ENCODE measurements at regions not wholly inside any gene's neighbourhood (a gene's known extent, or its start where the extent isn't known, plus 50 kb on each side); places are given as distances from the start of the nearest gene placed in this dataset.
A peak's percentile ranks its signal among the peaks of the same experiment; 100 is the strongest.
"Not testable (repeated sequence)": the region's sequence is repeated elsewhere in the genome, so short reads cannot be mapped to it uniquely, and the experiment has no call there.

DNA sequence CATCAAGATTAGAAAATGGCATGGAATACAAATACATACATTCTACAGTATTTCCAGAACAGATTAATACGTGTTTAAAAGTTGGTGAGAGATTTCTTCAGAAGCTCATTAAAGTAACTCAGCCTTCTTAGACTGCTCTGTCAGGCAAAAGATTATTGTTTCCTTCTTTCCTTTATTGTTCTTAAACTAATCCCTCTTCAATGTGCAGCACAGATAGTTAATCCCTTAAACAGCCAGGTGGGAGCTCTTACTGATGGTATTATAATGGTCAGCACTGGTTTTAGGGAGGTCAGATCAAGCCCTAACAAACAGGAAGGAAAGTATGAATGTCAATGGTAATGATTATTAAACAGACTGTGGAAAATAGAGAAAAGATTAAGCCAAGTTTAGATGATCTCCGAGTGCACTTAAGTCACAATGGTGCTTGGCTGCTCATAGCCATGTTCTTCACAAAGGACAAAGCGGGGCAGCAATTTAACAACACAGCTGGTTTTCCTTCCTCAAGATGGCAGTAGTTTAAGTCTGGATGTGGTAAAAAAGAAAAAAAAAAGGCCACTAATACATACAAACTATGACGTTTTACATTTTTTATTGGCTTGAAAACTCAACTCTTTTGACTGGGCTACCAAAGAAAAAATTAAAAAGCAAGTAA, 992.6 kb downstream of the PCDH9 start:
- no peaks in the 10 kb centered on the region for H4K20me1 ChIP-seq (ENCODE audit: insufficient read depth, low read length)
- no peaks in the 10 kb centered on the region for H3K27me3 ChIP-seq (ENCODE audit: low read depth, low read length)
- no peak for TF ChIP-seq EZH2phosphoT487 (IDR thresholded peaks at IDR 0.05; ENCODE audit: low read depth)
- no peak overlapping the region for H2AFZ ChIP-seq (ENCODE audit: low read depth, low read length)
- H3K4me1 ChIP-seq (ENCODE audit: low read length) = no peaks in the 10 kb centered on the region
- no peaks in the 10 kb centered on the region for H3K79me2 ChIP-seq (ENCODE audit: low read length)
- H3K9ac ChIP-seq (ENCODE audit: low read length) = no peak overlapping the region
- H3K9me3 ChIP-seq (ENCODE audit: insufficient read depth, low read length) = 0 out of 2 replicates have a peak, but pooled peaks cover 6% of the 10 kb centered on the region
- H3K4me2 ChIP-seq (ENCODE audit: low read length) = no peak overlapping the region
- H3K36me3 ChIP-seq (replicated peaks; ENCODE audit: low read depth, low read length) = no peaks in the 10 kb centered on the region
- no peak overlapping the region for H3K27ac ChIP-seq (ENCODE audit: low read length)
- no peak overlapping the region for H3K4me3 ChIP-seq (ENCODE audit: low read length)

DNA sequence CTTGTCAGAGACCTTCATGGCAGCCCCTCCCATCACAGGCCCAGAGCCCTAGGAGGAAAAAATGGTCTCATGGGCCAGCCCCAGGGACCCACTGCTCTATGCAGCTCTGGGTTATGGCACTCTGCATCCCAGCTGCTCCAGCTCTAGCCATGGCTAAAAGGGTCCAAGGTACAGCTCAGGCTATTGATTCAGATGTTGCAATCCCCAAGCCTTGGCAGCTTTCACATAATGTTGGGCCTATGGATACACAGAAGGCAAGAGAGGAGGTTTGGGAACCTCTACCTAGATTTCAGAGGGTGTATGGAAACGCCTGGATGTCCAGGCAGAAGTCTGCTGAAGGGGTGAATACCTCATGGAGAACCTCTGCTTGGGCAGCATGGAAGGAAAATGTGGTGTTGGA, 996.0 kb downstream of the PCDH9 start:
- 0 out of 2 replicates have a peak, but pooled peaks cover 6% of the 10 kb centered on the region for H3K9me3 ChIP-seq (ENCODE audit: insufficient read depth, low read length)
- H3K4me2 ChIP-seq (ENCODE audit: low read length) = no peak overlapping the region
- no peaks in the 10 kb centered on the region for H4K20me1 ChIP-seq (ENCODE audit: insufficient read depth, low read length)
- no peak overlapping the region for H3K27ac ChIP-seq (ENCODE audit: low read length)
- H3K4me3 ChIP-seq (ENCODE audit: low read length) = no peak overlapping the region
- no peaks in the 10 kb centered on the region for H3K27me3 ChIP-seq (ENCODE audit: low read depth, low read length)
- TF ChIP-seq, protein P1, sequence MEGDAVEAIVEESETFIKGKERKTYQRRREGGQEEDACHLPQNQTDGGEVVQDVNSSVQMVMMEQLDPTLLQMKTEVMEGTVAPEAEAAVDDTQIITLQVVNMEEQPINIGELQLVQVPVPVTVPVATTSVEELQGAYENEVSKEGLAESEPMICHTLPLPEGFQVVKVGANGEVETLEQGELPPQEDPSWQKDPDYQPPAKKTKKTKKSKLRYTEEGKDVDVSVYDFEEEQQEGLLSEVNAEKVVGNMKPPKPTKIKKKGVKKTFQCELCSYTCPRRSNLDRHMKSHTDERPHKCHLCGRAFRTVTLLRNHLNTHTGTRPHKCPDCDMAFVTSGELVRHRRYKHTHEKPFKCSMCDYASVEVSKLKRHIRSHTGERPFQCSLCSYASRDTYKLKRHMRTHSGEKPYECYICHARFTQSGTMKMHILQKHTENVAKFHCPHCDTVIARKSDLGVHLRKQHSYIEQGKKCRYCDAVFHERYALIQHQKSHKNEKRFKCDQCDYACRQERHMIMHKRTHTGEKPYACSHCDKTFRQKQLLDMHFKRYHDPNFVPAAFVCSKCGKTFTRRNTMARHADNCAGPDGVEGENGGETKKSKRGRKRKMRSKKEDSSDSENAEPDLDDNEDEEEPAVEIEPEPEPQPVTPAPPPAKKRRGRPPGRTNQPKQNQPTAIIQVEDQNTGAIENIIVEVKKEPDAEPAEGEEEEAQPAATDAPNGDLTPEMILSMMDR (IDR thresholded peaks at IDR 0.05; ENCODE audit: low read depth, low read length) = no peak
- TF ChIP-seq EZH2phosphoT487 (IDR thresholded peaks at IDR 0.05; ENCODE audit: low read depth) = no peak
- H3K4me1 ChIP-seq (ENCODE audit: low read length) = no peaks in the 10 kb centered on the region
- H3K9ac ChIP-seq (ENCODE audit: low read length) = no peak overlapping the region
- no peaks in the 10 kb centered on the region for H3K79me2 ChIP-seq (ENCODE audit: low read length)
- no peak overlapping the region for H2AFZ ChIP-seq (ENCODE audit: low read depth, low read length)
- no peaks in the 10 kb centered on the region for H3K36me3 ChIP-seq (replicated peaks; ENCODE audit: low read depth, low read length)

DNA sequence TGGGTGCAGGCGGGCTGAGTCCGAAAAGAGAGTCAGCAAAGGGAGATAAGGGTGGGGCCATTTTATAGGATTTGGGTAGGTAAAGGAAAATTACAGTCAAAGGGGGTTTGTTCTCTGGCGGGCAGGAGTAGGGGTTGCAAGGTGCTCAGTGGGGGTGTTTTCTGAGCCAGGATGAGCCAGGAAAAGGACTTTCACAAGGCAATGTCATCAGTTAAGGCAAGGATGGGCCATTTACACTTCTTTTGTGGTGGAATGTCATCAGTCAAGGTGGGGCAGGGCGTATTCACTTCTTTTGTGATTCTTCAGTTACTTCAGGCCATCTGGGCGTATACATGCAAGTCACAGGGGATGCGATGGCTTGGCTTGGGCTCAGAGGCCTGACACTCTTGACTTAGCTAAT, 998.2 kb downstream of the PCDH9 start:
- not testable (repeated sequence) for H4K20me1 ChIP-seq (ENCODE audit: insufficient read depth, low read length); H3K9ac ChIP-seq (ENCODE audit: low read length); H3K27me3 ChIP-seq (ENCODE audit: low read depth, low read length); H3K79me2 ChIP-seq (ENCODE audit: low read length); H3K4me2 ChIP-seq (ENCODE audit: low read length); H3K4me3 ChIP-seq (ENCODE audit: low read length); H3K9me3 ChIP-seq (ENCODE audit: insufficient read depth, low read length); H3K4me1 ChIP-seq (ENCODE audit: low read length); H3K36me3 ChIP-seq (replicated peaks; ENCODE audit: low read depth, low read length); H3K27ac ChIP-seq (ENCODE audit: low read length); H2AFZ ChIP-seq (ENCODE audit: low read depth, low read length)

DNA sequence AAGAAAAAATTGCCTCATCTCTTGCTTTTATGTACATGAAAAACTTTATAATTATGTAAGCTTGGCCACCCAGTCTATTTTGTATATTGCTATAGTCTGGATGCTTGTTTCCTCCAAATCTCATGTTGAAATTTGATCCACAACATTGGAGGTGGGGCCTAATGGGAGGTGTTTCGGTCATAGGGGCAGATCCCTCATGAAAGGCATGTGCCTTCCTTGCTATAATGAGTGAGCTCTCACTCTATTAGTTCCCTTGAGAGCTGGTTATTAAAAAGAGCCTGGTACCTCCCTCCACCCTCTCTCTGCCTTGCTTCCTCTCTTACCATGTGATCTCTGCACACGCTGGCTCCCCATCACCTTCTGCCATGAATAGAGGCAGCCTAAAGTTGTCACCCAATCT, 1005.1 kb downstream of the PCDH9 start:
- H3K4me3 ChIP-seq (ENCODE audit: low read length) = no peak overlapping the region
- no peak overlapping the region for H3K27ac ChIP-seq (ENCODE audit: low read length)
- no peak overlapping the region for H3K4me2 ChIP-seq (ENCODE audit: low read length)
- 0 out of 2 replicates have a peak overlapping the region, but pooled peaks have one; percentile 9 for H2AFZ ChIP-seq (ENCODE audit: low read depth, low read length)
- no peaks in the 10 kb centered on the region for H4K20me1 ChIP-seq (ENCODE audit: insufficient read depth, low read length)
- no peaks in the 10 kb centered on the region for H3K36me3 ChIP-seq (replicated peaks; ENCODE audit: low read depth, low read length)
- no peaks in the 10 kb centered on the region for H3K79me2 ChIP-seq (ENCODE audit: low read length)
- H3K9me3 ChIP-seq (ENCODE audit: insufficient read depth, low read length) = no peaks in the 10 kb centered on the region
- no peak overlapping the region for H3K9ac ChIP-seq (ENCODE audit: low read length)
- no peaks in the 10 kb centered on the region for H3K4me1 ChIP-seq (ENCODE audit: low read length)
- no peaks in the 10 kb centered on the region for H3K27me3 ChIP-seq (ENCODE audit: low read depth, low read length)
- TF ChIP-seq EZH2phosphoT487 (IDR thresholded peaks at IDR 0.05; ENCODE audit: low read depth) = no peak
- TF ChIP-seq, protein P1 (IDR thresholded peaks at IDR 0.05; ENCODE audit: low read depth, low read length) = no peak

GRCh38 chr13:66224663-66225062, 1005.5 kb downstream of the PCDH9 start:
- Histone ChIP-seq H3K4me1 (ENCODE audit: low read length) (no peaks in the 10 kb centered on the region), H3K27ac (ENCODE audit: low read length) (no peak overlapping the region), H3K36me3 (replicated peaks; ENCODE audit: low read depth, low read length) (no peaks in the 10 kb centered on the region), H3K4me2 (ENCODE audit: low read length) (no peak overlapping the region), H3K79me2 (ENCODE audit: low read length) (no peaks in the 10 kb centered on the region), H3K4me3 (ENCODE audit: low read length) (no peak overlapping the region), H3K27me3 (ENCODE audit: low read depth, low read length) (no peaks in the 10 kb centered on the region), H2AFZ (ENCODE audit: low read depth, low read length) (no peak overlapping the region), H4K20me1 (ENCODE audit: insufficient read depth, low read length) (no peaks in the 10 kb centered on the region), H3K9me3 (ENCODE audit: insufficient read depth, low read length) (no peaks in the 10 kb centered on the region), H3K9ac (ENCODE audit: low read length) (no peak overlapping the region)
- TF ChIP-seq EZH2phosphoT487 (IDR thresholded peaks at IDR 0.05; ENCODE audit: low read depth) = no peak
- TF ChIP-seq, protein P1 (IDR thresholded peaks at IDR 0.05; ENCODE audit: low read depth, low read length) = no peak
